GM18858 (cell line): ENCODE measurements at regions not wholly inside any gene's neighbourhood (a gene's known extent, or its start where the extent isn't known, plus 50 kb on each side); places are given as distances from the start of the nearest gene placed in this dataset.

Experiments
- ATAC-seq: cut with Tn5 transposase; IDR thresholded peaks from one replicate; pipeline ENCODE4 v1.9.1; 2021; ENCODE audit not compliant: unreplicated experiment

DNA sequence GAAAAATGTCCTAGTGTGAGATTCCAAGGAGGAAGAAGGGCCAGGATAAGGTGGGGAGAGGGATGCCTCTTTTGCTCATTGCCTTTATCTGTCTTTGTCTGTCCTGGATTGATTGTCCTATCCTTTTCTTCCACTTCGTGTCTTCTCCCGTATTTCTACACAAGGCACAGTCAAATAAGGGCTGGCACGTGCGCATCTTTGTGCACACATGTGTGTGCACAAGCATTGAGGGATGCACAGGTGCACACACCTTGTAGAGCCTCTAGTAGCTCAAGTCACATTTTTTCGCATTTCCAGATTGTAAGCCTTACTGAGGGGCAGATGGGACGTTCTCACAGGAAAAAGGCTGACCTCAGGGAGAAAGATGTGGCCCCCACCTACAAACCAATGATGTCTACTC, 170.2 kb upstream of the TNP1 start:
- ATAC-seq, result no peak

DNA sequence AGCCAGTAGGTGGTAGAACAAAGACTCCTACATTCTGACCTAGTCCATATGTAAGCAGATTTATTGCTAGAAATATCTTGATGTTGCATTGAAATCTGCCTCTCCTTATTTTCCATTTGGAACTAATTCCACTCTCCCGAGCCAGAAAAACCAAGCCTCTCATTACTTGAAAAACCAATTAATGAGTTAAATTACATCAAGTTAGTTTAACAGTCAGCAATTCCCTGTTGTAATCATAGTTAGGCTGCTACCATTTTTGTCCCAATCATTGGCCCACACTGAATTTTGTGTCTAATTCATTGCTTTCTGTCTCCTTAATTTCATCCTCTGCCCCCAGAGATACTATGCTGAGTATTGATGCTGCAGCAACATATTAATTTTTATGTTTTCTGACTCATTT, 168.3 kb upstream of the TNP1 start:
- ATAC-seq, result no peak

- no peak for ATAC-seq
Measured at GRCh38 chr2:217027414-217027813, 167.6 kb upstream of the TNP1 start.

GRCh38 chr2:217026569-217026968, 166.7 kb upstream of the TNP1 start:
- no peak for ATAC-seq

- no peak for ATAC-seq
Measured at GRCh38 chr2:217026161-217026560, 166.3 kb upstream of the TNP1 start.

DNA sequence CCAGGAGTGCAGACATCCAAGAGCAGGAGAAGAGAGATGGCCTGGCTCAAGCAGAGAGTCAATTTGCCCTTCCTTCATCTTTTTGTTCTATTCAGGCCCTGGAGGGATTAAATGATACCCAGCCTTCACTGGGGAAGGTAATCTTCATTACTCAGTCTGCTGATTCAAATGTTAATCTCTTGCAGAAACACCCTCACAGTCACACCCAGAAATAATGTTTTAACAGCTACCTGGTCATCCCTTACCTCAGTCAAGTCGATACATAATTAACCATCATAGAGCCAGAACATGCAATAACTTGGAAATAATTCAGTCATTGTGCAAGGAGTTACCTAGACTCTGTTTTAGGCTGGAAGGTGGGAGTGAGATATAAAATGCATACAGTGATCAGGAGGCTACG, 163.7 kb upstream of the TNP1 start:
- ATAC-seq, result no peak

DNA sequence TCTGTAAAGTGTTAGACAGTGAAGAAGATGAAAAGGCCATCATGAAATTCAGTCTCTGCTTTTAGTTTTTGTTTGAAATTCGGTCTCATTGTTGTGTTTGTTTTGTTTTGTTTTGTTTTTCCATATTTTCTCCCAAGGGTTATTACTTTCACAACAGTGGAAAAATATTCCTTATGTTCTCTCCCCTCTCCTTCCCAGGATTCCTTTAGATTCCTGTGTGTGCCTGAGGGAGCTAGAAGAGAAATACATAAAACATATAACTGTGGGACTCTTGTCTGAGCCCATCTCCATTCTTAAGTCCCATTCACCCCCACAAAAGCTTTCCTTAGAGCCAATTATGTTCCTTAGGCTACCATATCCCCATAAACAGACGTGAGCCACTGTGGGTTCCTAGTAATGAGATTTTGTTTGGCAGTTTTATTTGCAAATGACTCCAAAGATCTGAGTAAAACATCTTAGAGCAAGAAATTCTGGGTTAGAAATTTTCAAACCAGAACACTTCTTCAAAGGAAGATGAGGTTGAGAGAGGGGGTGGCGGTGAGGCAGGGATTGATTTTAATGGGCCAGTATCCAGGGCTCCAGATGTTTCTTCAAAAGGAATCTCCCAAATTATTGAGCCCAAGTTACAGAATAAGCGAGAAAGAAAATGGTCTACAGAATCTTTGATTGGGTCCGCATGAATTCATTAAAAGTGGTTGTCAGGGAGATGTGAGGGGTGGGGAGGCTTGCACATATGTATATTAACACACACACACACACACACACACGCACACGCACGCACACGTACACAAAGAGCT, 157.8 kb upstream of the TNP1 start:
- no peak for ATAC-seq

DNA sequence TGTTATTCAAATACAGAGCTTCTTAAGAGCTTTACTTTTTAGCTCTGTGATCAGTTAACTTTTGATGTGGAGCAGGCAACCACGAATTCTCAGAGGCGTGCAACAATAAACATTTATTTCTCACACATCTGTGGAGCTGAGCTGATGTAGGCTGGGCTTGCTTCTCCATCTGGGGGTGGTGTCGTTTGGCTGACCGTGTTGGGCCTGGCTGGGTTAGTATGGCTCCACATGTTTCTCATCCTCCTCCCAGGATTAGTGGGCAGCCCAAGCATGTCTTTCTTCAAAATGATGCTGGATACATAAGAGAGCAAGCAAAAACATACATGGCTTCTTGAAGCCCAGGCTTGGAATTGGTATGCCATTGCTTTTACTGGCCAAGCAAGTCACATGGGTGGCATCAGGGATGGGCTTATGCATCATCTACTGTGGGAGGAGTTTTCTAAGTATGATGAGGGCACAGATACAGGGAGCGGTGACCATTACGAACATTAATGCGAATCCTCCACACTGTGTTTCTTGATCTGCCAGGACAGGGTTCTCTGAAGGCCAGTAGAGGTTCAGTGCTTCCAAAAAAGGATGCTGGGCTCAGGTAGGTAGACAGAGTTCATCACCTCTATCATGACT, 157.0 kb upstream of the TNP1 start:
- ATAC-seq, result no peak

DNA sequence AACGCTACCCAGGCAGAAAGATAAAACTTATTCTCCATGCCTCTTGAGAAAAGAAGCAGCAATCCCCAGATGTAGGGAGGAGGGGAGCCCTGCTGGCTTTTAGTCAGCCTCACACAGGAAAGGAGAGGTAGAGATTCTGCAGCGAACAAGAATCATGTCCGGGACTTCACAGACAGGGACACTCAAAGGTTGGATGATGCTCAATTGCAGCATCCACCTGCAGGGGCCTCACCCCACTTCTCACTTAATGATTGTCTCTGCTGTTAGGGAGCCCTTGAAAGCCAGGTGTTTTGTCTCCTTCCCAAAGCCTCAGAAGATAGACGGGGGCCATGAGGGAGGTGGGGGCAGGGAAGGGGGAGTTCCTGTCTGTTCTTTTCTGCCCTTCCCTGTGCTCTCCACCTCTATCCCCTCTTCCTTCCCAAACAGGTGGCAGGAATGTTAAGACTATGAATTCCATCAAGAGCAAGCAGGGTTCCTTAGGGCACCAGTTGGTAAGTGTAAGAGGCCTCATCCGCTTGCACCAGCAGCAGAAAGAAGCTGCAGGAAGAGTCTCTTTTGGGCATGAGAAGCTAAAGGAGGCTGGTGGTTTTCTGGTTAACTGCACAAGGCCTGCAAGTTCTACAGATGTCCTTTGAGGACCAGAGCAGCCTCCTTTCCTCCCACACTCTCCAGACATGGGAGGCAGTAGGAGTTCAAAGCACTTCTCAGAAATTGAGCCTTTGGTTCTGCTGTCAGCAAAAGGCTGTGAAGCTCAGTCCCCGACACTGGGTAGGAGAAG, 154.7 kb upstream of the TNP1 start:
- no peak for ATAC-seq

DNA sequence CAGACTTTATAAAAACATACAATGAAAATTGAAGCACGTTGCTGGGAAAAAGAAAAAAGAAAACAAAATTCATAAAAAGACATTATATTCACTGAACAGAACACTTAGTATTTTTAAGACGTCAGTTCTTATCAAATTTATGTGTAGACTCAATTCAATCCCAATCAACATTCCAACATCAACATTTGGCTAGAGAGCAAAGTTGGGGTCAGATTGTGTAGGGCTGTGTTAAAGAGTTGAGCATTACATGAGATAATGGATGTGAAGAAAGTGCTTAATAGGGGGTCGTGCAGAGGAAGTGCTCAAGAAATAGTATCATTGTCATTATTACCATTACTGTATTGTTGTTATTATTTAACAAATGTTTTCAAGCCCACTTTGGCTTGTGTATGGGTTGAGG, 154.1 kb upstream of the TNP1 start:
- ATAC-seq, result no peak

GRCh38 chr2:217011576-217011975, 151.7 kb upstream of the TNP1 start:
- no peak for ATAC-seq

DNA sequence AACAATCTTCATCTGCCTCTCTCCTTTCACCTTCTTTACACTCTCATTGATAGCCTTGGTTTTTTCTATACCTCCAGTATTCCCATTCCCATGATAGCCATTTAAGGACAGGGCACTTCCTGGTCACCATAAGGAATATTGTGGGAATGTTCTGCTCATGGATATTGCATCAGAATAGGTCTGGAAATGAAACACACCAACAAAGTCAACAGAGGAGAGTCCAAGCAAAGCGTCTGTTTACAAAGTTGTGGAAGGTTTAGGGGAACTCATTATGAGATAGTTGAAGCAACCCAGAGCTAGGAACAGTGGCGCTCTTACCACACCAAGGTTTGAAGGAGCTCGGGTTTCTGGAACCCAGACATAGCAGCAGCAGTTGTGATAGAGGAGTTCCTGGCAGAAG, 150.3 kb upstream of the TNP1 start:
- ATAC-seq, result no peak

DNA sequence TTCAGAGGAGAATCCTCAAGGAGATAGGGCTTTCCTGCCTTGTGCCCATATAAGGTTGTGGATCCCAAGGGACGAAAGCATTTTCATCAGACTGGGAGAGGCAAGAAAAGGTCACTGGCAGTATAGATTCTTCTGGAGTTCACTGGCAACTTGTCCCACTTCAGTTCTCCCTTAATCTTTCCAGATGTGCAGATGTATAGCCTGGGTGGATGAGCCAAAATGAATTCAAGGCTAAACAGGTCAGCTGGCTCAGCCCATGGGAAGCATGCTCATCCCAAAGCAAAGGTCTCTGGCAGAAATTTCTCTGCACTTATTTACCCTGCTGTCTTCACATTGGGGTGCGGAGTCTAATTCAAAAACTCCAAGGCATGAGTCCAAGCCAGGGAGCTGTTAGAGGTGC, 148.9 kb upstream of the TNP1 start:
- ATAC-seq, result no peak

DNA sequence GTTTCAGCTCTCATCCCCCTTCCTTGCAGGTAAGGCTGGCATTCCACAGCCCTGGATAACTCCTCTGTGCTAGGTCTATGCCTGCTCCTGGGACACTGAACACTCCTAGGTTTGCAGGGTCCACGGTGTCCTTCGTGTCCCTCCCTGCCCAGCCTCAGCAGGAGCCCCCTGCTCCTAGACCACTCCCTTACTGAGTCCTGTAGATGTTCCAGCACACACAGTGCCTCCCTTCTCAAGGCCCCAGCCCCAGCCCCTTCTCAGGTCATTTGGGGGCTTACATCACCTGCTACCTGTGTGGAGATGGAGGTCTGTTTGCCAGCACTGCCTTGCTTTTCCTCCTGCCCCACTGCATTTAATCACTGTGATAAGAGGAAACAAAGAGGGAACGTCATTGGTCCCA, 146.4 kb upstream of the TNP1 start:
- no peak for ATAC-seq

- no peak for ATAC-seq
Measured at GRCh38 chr2:217004656-217005055, 144.8 kb upstream of the TNP1 start.

DNA sequence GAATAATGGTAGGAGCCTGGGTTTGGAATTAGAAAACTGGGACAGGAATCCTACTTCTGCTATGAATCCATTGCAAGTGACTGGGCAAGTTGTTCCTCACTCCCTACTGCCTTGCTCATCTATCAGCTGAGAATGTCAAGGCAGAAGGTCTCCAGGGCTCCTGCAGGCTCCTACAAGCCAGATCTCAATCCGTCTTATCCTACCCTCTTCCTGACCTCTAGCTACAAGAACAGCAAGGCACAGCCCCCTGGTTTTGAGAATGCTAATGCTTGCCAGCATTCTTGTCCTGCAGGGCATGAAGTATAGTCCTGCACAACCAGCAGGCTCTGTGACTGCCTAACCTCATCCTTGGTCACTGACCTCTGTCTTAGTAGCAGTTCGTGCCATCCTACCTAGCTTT, 141.9 kb upstream of the TNP1 start:
- no peak for ATAC-seq

DNA sequence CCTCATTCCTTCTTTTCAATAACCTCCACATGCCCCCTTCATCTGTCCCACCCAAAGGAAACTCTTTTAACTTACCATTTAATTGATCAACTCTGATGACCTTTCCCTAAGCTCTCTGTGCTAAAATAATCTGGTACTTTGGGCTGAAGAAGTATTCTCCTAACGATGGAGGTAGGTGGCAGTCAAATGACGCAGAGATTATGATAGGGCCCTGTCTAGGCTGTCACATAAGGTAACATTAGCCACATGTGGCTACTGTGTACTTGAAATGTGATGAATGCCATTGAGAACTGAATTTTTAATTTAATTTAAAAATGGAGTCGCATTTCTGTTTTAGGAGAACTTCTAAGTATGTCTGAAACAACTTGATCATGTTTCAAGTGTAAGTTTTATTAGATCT, 140.5 kb upstream of the TNP1 start:
- ATAC-seq, result no peak

DNA sequence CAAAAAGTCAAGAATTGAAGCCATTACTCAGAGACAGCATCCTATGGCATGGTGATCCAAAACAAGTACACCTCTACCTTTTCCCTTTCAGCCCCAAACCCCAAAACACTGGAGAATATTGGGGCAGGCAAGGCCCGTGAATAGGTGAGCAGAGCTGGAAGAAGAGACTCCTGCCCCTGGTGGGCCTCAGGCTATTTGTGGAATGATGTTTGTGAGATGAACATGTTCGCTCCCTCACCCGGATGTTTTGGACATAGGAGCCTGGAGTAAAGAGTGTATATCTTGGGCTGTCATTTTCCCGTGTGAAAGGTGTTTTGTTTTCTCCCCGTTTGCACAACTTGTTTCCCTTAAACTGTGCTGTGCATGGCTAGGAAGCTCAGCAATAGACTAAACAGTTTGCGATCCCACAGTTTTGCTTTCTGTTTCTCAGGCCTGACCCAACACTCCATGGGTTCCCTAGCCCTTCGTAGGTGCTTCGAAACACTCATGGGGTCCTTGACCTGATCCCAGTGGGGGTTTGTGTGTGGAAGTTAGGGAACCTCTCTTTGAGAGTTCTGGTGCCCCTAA, 136.5 kb upstream of the TNP1 start:
- ATAC-seq, result no peak

DNA sequence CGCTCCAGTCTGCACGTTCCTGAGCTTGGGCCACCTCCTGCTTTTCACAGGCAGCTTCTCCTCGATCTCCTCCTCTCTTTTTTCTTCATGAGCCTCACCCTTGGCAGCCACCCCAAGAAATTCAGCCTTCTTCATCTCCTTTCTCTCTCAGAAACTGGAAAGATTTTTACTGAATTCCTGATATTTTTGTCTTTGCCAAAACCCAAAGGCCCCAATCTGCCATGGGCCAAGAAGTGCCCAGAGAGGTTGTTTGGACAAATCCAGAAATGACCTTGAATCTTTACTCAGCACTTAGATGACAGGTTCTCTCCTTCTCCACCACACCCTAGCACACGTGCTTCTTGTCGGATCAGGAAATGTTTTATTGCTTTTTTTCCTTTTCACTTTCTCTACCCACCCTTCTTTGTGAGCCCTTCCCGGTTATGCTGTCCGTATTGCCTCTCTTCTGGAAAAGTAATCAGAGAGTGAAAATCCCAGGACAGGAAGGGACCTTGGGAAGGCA, 134.5 kb upstream of the TNP1 start:
- ATAC-seq, result no peak

GRCh38 chr2:216992056-216992675, 132.3 kb upstream of the TNP1 start:
- ATAC-seq, result no peak

- no peak for ATAC-seq
Measured at GRCh38 chr2:216991563-216991962, 131.7 kb upstream of the TNP1 start.
